ENCODE measurements at regions not wholly inside any gene's neighbourhood (a gene's known extent, or its start where the extent isn't known, plus 50 kb on each side); places are given as distances from the start of the nearest gene placed in this dataset.

DNA sequence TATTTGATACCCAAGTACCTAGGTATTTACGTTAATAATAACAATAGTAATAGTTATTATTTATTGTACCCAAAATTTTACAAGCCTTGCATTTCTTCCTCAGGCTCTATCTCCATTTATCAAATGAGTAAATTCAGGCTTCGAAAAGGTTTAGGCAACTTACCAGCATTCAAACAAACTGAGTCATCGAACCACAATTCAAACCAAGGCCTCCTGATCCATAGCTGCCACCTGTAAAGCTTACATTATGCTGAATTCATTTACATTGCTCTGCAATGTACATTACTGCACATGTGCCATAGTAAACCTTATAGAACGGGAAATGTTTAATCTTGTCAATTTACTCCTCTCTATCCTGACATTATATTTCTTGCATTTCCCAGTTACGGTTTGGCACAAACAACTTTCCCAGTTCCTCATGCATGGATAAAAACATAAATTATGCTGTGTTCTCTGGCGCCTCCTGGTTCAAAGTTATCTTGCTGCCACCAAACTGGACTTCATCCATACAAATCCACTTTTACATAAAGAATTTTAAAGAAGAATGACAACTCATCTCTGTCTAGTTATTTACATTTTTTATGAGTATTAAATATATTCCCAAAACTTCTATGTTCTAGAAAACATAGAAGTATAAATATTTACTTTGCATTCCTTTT, 360.6 kb upstream of the SOX9 start:
- no peak for DNase-seq
- H3K9me3 ChIP-seq = no peaks in the 10 kb centered on the region
- H3K27ac ChIP-seq = no peak overlapping the region
- TF ChIP-seq, protein P1, sequence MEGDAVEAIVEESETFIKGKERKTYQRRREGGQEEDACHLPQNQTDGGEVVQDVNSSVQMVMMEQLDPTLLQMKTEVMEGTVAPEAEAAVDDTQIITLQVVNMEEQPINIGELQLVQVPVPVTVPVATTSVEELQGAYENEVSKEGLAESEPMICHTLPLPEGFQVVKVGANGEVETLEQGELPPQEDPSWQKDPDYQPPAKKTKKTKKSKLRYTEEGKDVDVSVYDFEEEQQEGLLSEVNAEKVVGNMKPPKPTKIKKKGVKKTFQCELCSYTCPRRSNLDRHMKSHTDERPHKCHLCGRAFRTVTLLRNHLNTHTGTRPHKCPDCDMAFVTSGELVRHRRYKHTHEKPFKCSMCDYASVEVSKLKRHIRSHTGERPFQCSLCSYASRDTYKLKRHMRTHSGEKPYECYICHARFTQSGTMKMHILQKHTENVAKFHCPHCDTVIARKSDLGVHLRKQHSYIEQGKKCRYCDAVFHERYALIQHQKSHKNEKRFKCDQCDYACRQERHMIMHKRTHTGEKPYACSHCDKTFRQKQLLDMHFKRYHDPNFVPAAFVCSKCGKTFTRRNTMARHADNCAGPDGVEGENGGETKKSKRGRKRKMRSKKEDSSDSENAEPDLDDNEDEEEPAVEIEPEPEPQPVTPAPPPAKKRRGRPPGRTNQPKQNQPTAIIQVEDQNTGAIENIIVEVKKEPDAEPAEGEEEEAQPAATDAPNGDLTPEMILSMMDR (IDR thresholded peaks at IDR 0.05) = peak in 3 of 6 experiments; percentile 37 to 45 (median 45)
- no peak for TF ChIP-seq POLR2A (IDR thresholded peaks at IDR 0.05)
- no peaks in the 10 kb centered on the region for H3K27me3 ChIP-seq
- no peak overlapping the region for H3K4me3 ChIP-seq
- no peaks in the 10 kb centered on the region for H3K36me3 ChIP-seq
- H3K4me1 ChIP-seq = peaks cover 0 to 7% (median 0%) of the 10 kb centered on the region in 4 donors

DNA sequence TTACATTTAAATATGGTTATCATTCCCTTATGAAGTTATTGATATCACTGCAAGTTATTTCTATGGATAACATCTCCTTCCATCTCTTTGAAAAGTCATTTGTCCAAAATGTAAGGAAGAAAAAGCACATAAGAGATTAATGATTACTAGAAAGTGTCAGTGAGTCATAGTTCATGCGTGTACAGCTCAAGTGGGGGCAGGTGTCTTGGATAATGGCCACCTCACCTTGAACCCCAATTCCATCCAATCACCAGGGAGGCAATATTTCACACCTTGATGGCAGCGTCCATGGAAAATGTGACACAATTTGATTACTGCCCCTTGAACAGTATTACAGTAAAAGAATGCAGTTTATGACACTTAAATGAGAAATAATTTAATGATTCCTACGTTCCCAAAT, 358.3 kb upstream of the SOX9 start:
- no peak overlapping the region for H3K4me3 ChIP-seq
- peak in 2 of 3 donors; percentile 45 to 72 for DNase-seq
- no peaks in the 10 kb centered on the region for H3K27me3 ChIP-seq
- H3K36me3 ChIP-seq = no peaks in the 10 kb centered on the region
- no peaks in the 10 kb centered on the region for H3K9me3 ChIP-seq
- H3K27ac ChIP-seq = peak overlapping the region in 1 of 4 donors; percentile 47
- TF ChIP-seq, protein P1 (IDR thresholded peaks at IDR 0.05) = no peak
- no peak for TF ChIP-seq POLR2A (IDR thresholded peaks at IDR 0.05)
- peaks cover 0 to 11% (median 0%) of the 10 kb centered on the region in 4 donors for H3K4me1 ChIP-seq

DNA sequence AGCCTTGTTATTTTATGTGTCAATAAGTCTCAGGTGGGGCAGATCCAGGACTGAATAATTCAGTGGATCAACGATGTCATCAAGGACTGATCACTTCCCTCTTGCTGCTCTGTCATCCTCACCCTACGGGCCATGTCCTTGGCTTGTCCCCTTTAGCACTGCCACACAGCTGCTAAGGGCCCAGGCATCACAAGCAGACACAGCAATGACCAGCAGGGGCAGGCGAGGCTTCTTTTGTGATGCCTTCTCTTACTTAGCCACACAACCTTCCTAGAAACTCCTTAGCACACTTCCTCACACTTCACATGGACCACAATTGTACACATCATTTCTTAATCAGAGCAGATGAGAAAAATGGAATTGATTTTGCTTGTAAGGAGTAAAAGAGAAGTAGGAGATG, 356.3 kb upstream of the SOX9 start:
- peak in 2 of 3 donors; percentile 60 to 64 for DNase-seq
- no peak overlapping the region for H3K4me3 ChIP-seq
- H3K9me3 ChIP-seq = no peaks in the 10 kb centered on the region
- peaks cover 0 to 11% (median 0%) of the 10 kb centered on the region in 4 donors for H3K4me1 ChIP-seq
- TF ChIP-seq, protein P1 (IDR thresholded peaks at IDR 0.05) = peak in 3 of 6 experiments; percentile 43 to 58 (median 50)
- TF ChIP-seq POLR2A (IDR thresholded peaks at IDR 0.05) = no peak
- H3K27ac ChIP-seq = no peak overlapping the region
- no peaks in the 10 kb centered on the region for H3K36me3 ChIP-seq
- no peaks in the 10 kb centered on the region for H3K27me3 ChIP-seq

DNA sequence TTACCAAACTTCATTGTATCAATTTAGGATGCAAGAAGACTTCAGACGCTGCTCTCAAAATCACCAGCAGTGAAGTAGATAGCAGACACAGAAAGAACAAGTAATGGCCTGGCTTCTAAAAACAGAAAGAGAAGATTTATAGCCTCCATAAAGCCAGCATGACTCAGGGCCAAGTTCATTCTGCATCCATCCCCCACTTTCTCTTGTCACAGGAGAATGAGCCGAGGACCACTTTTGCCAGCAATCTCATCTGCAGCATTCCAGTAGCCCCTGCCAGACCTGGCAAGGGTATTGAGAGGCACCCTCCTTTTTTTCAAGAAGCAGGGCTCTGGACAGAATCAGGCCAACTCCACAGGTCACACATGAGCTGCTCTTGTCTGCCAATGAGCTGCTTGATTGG, 355.4 kb upstream of the SOX9 start:
- no peaks in the 10 kb centered on the region for H3K36me3 ChIP-seq
- DNase-seq = no peak

GRCh38 chr17:71769850-71770249, 351.0 kb upstream of the SOX9 start:
- Histone ChIP-seq H3K4me3 (no peak overlapping the region), H3K36me3 (no peaks in the 10 kb centered on the region), H3K9me3 (no peaks in the 10 kb centered on the region), H3K27me3 (no peaks in the 10 kb centered on the region), H3K4me1 (peaks cover 0 to 7% (median 0%) of the 10 kb centered on the region in 4 donors), H3K27ac (no peak overlapping the region)
- no peak for DNase-seq
- no peak for TF ChIP-seq POLR2A (IDR thresholded peaks at IDR 0.05)
- TF ChIP-seq, protein P1 (IDR thresholded peaks at IDR 0.05) = no peak

More for the DNA sequence above, 355.4 kb upstream of the SOX9 start:
- Histone ChIP-seq H3K27ac (no peak overlapping the region), H3K4me1 (peaks cover 0 to 11% (median 0%) of the 10 kb centered on the region in 4 donors), H3K4me3 (no peak overlapping the region), H3K27me3 (no peaks in the 10 kb centered on the region), H3K9me3 (no peaks in the 10 kb centered on the region)
- TF ChIP-seq, protein P1 (IDR thresholded peaks at IDR 0.05) = no peak

Data from Peyer's patch (tissue), 4 donors.